Stimulated activated CD4-positive, alpha-beta T cell treated with anti-CD3 and anti-CD28 coated beads, Interleukin-2, amount 100 ng/mL, for 48 hours (primary cell): ENCODE measurements at regions not wholly inside any gene's neighbourhood (a gene's known extent, or its start where the extent isn't known, plus 50 kb on each side); places are given as distances from the start of the nearest gene placed in this dataset.
"Not testable (repeated sequence)": the region's sequence is repeated elsewhere in the genome, so short reads cannot be mapped to it uniquely, and the experiment has no call there.

Experiments used
- DNase-seq, 2 donors: peaks; one replicate each; pipeline ENCODE4 v3.0.0-alpha.2; 2020

DNA sequence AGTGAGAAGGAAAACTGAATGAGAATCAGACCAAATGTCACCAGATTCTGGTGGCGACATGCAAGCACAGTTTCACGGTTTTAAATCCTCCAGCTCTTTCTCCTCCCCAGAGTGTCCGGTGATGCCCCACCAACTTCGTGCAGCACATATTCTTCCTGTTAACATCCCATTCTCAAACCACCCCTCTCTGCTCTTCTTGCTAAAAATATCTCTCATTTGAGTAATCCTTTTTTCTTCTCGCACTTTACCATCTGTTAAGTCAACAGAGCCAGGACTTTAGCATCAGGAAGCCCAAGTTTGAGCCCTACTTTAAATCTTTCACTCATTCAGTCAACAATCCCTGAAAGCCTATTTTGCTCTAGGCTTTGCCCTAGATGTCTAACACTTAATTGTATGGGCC, 68.2 kb upstream of the VGLL4 start:
- no peak for DNase-seq

DNA sequence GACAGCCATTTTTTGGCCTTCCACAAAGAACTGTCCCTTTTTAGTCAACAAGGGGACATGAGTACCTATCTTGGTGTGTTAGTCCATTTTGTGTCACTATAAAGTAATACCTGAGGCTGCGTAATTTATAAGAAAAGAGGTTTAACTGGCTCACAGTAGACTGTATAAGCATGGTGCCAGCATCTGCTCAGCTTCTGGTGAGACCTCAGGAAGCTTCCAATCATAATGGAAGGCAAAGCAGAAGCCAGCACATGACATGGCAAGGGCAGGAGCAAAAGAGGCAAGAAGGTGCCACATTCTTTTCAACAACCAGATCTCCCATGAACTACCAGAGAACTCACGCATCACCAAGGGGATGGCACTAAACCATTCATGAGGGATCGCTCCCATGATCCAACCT, 66.1 kb upstream of the VGLL4 start:
- DNase-seq = no peak

DNA sequence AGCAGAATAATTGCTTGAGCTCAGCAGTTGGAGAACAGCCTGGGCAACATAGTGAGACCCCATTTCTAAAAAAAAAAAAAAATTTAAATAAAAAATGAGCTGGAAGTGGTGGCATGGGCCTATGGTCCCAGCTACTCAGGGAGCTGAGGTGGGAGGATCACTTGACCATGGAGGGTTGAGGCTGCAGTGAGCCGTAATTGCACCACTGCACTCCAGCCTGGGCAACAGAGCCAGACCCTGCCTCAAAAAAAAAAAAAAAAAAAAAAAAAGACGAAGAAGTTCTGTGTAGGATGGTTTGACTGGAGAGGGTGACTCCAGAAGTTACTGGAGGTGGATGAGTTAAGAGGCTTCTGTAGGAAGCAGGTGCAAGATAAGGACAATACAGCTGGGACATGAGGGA, 63.4 kb upstream of the VGLL4 start:
- DNase-seq = not testable (repeated sequence)

DNA sequence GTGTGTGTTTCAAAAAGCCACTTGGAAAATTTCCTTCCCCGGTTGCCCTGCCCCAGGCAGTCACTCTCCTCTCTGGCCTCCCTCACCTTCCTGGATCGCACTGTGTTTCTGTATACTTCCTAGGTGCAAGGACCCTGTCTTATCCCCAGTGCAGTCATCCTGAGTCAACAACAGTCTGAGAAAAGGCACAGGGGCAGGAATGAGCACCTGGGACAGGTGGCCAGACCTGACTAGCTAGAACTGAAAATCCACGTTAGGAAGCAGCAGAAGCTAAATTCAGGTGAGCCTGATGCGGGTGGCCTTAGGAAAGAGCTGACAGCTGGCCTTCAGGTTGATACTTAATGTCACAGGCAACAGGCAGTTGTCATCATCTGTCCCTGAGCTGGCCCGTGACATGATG, 62.9 kb upstream of the VGLL4 start:
- DNase-seq = no peak

DNA sequence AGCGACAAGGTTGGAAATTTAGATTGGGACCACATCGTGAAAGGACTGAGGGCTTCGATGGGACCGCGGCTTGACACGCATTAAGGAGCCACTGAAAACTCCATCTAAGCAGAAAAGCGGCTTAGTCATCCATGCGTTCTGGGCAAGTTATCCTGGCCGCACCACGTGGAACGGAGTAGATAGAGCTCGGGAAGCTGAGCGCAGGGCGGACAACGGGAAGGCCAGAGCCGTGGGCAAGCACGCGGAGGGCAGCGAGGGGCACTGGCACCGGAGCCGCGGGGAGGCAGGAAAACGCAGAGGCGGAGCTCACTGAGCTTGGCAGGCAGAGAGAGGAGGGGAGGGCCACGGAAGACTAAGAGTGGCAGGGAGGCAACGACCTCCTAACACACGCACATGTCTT, 61.3 kb upstream of the VGLL4 start:
- no peak for DNase-seq

DNA sequence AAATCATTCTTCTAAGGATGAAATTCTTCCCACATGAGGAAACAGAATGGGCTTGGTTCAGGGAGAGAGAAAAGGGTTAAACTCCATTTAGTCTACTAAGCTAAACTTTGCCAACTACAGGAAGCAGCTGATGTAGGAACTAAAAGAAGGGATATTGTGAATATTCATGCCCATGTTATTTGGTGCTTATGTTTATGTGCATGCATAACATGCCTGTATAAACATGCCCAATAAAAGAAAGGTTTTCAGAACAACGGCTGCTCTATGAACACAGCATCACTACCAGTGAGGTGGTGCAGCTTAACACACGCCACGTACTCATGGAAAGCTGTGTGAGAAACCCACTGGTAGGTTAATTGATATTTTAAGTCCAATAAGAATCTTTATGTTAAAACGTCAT, 59.4 kb upstream of the VGLL4 start:
- DNase-seq = no peak

DNA sequence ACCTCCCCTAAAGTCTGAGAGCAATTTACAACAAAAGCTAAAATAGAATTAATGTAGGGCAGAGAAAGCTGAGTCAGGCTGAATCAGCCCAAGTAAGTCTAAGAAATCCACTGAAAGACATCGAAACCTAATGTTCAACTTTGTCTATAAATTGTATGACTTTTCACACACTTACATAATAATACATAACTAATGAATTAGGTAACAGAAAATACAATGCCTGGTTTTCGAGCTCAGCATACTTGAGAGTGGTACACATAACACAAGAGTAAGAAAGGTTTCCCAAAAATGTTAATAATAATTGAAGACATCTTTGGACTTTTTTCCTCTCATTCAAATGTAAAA, 55.3 kb upstream of the VGLL4 start:
- DNase-seq = no peak

DNA sequence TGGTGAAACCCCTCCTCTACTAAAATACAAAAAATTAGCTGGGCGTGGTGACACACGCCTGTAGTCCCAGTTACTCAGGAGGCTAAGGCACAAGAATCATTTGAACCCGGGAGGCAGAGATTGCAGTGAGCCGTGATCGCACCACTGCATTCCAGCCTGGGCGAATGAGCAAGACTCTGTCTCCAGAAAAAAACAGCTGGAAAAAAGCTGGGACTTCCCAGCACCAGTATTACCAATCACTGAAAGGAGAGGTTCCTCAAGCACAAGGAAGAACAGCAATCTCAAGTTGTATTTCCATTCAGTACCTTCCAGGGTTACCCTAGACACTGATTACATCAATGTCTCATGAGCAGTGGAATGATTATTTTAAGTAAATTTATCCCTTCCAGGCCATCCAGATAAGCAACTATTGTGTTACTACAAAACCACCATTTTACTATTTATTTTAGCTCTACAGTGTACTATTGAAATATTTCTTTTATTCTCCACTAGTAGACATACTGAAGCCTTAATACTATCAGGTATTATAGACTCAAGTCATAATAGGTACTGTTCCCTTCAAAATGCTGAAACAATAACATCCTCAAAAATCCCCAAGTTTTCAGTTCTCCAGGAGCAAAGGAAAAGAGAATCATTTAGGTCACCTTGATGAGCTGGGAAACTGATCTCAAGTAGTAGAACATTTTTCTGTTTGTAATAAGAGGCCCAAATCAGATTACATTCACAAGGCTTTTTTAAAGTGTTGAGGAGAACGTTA, 54.8 kb upstream of the VGLL4 start:
- DNase-seq = no peak

DNA sequence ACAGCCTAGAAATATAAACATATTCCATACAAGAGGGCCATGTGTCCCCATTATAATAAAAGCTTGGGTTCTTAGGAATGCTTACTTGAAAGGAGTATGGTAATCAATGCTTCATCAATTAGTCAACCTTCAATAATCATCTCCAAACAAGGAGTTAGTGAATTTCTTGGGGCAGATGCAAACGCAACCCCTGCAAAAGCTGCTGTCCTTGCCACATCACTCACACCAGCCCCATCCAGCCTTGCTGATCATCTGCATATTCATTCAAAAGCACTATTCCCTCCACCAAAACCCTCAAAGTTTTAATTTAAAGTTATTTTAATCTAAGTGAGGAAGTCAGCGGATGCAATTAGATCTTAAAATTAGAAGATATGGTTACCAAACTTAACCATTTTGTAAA, 54.0 kb upstream of the VGLL4 start:
- no peak for DNase-seq

DNA sequence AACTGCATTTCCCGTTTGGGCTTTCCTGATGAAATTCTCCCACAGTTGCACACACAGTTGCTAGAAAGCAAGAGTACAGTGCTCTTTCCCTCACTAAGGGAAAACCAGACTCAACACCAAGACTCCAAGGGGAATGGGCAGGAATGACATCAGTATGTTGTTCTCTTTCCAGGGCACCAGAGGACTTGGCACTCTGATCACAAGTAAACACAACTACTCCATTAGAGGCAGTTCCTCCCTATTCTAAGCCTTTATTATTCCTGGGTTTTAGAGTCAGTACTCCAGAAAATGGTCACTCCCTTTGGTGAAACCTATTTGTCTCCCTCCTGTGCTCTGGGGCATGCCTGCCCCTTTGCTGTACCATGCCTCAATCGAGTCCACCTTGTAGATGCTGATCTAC, 52.3 kb upstream of the VGLL4 start:
- no peak for DNase-seq
